HG03432 (cell line): ENCODE measurements at regions not wholly inside any gene's neighbourhood (a gene's known extent, or its start where the extent isn't known, plus 50 kb on each side); places are given as distances from the start of the nearest gene placed in this dataset.

Experiments
- ATAC-seq: cut with Tn5 transposase; IDR thresholded peaks from one replicate; pipeline ENCODE4 v1.9.1; 2021; ENCODE audit warnings: mild to moderate bottlenecking, moderate library complexity; ENCODE audit not compliant: unreplicated experiment

DNA sequence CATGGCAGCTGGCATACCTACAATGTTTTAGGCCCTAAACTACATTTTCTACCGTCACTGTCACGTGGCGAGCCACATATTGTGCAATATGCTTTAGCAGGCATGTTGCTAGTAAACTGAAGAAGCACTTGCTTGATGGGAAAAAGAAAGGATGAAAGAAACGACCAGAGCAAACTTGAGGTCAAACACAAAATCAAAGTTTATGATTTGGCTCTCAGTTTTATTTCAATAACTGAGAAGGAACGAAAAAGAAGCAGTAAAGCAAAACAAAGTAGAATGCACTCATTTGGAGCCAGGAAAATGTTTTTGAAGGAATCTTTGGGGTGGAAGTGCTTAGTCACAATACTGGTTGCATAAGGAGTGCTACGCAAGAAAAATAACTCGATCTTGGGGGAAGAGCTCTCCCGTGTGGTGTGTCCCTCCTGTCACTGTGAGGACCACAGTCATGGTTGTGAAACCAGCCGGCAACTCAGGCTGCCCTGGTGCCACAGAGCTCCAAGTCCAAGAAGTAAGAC, 349.8 kb downstream of the RBM43 start:
- ATAC-seq: no peak

DNA sequence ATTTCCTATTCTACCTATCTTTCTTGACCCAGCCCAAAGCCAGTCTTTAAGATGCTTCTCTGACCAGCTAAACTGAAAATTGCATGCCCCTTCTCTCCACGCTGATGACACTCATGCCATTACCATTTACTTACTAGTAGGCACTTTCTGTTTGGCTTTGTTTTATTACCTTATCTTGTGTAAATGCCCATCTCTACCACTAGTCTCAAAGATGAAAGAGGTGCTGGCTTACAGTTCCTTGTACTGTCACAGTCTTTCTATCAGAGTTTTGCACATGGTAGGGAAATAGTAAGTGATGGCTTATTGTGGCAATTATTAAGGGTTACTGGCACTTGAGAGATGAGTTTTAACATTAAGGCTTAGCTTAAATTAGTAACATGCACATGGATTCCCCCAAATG, 352.1 kb downstream of the RBM43 start:
- no peak for ATAC-seq

DNA sequence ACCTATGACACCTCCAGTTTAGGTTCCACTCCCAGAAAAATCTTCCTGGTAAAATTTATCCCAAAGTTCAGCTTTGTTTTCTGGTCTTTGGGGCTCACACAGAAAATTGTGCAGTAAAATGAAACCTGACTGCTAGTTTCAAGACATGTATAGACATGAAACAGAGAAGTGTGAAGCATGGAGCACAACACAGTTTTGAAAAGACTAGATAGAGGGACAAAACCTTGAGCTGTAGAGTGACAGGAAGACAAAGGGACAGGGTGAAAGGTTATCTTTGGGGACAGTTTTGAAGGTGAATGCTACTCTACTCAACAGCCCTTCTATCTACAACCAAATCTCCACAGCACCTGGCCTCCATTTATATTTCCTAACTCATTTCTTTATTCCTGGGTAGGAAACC, 352.6 kb downstream of the RBM43 start:
- peak; percentile 70 for ATAC-seq

DNA sequence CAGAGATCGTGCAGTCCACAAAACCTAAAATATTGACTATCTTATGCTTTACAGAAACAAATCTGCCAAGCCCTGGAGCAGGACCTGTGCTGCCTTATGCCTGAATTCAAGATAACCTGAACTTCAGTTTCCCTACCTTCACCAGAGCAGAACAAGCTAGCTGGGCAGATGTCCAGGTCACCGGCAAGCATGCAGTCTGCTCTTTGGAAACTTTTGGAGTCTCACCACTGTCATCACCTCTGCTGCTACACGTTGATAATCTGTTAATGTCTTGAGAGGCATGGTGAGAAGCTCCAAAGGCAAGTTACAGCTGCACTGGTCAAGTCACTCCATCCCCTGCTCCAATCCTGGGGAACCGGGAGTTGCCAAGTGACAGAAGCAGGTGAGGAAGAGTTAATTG, 354.2 kb downstream of the RBM43 start:
- no peak for ATAC-seq

DNA sequence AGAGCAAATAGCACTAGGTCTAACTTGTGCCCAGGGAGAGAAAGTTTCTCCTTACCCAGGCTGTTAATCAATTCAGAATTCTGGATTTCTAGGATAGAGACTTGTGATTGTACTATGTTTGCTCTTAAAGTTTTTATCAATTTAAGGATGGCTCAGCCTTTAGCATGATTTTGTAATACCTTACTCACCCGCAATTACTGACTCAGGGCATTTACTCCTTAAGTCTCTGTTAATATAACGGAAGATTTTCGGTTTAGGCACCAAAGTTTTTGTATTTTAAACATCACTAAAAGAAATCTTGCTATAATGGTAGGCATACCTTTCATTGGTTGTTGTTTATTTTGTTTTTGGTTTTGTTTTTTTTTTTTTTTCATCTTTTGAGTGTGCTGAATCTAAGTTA, 358.2 kb downstream of the RBM43 start:
- ATAC-seq: no peak

DNA sequence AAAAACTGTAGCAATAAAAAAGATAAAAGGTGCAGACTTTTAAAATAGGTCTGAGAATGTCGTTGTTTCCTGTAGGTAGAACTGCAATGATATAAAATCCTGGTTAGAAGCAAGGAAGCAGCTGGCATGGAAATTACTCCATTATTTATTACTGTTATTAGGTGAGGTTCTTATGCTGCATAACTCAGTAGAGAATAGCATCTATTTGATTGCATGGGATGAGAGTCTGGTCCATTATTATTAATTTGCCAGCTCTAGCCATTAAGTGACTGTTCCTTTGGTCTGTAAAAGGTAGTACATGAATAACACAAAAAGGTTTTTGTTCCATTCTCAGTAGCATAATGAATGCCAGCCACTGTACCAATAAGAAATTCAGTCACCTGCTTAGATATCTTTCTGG, 358.6 kb downstream of the RBM43 start:
- no peak for ATAC-seq

DNA sequence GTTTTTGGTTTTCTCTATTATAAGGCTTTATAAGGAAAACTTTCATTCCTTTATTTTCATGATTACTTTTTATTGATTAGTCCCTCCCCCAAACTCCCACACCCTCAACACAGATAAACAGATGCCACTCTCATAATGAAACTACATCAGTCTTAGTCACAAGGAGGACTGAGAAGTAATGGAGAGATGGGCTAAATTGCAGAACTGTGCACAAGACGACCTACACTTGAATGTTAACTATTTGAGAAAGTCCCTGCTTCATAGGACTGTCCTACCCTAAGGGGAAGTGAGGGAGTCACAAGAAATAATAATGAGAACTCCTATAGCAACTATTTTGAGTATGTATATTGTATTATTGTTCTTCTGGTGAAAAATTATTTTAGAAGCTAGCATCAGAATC, 360.8 kb downstream of the RBM43 start:
- no peak for ATAC-seq

DNA sequence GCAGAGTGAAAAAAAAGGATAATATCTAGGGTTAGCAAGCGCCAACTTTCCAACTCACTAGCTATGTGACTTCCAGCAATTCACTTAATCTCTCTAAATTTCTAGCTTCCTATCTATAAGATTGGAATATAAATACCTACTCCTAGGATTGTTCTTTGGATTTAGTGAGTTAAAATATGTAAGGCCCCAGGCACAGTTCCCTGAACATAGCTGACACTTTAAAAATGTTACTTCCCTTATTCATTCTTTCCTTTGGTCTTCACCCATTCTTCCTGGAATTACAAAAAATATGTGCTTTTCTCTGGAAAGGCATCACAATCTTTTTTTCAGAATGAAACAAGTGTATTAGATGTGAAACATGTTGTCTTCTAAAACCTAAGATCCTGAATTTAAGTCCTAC, 365.7 kb downstream of the RBM43 start:
- no peak for ATAC-seq

DNA sequence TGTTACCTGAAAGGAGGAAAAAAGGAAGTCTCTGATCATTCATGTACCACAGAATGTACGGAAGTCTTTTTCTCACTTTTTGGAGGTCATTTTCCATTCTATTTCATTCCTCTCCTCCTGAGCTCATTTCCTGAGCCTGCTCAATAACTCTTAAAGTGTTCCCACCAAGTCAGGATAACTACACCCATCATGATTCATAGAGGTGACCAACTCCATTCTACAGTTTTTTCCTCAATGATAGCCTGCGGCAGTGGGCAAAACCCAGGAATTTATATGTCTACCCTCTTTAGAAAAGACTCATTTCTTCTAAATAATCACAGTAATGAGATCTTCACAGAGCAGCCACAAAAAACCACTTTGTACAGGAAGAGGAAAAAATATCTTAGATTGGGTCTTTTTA, 372.5 kb downstream of the RBM43 start:
- no peak for ATAC-seq

DNA sequence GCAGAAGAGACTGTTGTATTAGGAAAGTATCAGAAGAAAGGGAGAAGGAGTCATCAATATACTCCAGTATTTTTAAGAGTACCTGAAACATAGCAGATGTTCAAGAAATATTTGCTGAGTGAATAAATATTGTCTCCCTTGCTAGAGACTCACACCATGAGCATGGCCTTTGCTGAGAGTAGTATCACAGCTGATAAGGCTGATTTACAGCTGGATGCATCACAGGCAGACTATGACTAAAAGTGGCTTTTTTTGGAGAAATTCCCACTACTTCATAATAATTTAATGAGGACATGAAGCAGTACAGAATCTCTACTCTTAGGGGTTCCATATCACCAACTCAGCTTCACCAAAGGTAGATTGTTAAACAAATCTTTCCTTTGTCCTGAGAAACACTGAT, 373.3 kb downstream of the RBM43 start:
- no peak for ATAC-seq

DNA sequence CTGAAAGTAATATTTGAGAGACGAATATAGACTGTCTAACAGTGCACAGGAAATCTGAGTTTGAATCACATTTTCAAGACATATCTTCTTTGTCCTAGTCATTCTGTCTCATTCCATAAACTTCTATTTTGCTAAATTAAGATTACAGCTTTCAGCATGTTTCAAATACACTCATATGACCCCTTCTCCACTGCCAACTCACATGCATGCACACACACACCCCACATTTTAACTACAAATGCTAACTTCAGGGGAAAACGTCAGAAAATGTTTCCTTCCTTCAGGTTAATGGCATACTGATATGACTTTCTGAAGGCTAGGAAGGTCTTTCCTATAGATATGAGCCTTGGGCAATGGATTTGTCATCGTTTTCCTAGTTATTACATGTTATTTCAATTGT, 373.7 kb downstream of the RBM43 start:
- ATAC-seq: no peak

DNA sequence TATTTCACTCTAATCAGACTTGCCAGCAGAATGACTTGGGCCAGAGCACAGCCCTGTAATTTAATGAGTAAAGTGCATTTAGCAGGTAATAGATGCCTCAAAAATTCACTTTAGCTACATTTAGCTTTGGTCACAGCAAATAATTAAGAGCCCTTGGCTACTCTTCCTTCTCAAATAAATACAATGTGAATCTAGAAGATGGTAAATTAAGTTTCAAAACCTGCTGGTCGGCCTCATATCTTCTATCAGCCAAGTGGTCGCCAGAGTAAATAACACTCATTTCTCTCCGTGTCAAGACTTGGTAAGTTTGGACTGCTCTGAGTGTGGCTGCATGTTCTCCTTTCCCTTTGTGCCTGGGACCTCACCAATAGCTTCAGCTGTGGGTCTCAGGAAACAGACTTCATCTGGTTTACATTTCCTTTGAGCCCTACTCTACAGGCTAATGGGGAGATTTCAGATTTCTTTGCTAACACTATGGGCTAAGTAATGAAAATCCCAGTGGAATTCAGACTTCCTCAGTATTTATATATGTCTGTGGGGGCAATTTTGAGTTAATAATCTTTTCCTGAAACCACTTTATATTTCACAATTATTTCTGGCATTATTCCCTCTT, 375.8 kb downstream of the RBM43 start:
- ATAC-seq: no peak

DNA sequence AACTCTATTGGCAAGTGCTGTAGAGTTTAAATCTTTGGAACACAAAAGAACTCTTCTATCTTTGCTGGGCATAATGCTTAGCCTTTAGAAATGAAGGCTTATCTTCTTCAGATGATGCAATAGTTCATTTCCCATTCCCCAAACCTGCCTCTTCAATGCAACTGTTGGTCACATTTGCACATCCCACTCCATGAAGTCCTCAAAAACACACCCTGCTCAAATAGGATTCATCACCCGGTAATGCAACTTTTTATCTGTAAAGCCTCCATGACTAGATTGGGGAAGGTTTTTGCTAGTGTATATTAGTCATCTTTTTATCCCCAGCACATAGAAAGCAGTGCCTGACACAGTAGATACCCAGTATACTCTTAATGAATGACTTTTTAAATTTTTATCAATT, 376.4 kb downstream of the RBM43 start:
- no peak for ATAC-seq

DNA sequence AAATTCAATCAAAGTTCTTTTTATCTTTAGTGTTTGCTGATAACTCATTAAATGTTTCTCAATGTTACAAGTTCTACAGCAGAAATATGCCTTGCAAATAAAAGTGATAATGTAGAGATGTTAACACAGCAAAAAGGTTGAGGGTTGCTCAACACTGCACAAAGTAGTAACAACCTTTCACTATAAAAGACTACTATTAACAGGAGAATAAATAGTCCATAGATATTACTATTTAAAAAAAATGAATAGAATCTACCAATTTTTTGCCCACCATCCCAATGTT, 378.1 kb downstream of the RBM43 start:
- ATAC-seq: no peak

DNA sequence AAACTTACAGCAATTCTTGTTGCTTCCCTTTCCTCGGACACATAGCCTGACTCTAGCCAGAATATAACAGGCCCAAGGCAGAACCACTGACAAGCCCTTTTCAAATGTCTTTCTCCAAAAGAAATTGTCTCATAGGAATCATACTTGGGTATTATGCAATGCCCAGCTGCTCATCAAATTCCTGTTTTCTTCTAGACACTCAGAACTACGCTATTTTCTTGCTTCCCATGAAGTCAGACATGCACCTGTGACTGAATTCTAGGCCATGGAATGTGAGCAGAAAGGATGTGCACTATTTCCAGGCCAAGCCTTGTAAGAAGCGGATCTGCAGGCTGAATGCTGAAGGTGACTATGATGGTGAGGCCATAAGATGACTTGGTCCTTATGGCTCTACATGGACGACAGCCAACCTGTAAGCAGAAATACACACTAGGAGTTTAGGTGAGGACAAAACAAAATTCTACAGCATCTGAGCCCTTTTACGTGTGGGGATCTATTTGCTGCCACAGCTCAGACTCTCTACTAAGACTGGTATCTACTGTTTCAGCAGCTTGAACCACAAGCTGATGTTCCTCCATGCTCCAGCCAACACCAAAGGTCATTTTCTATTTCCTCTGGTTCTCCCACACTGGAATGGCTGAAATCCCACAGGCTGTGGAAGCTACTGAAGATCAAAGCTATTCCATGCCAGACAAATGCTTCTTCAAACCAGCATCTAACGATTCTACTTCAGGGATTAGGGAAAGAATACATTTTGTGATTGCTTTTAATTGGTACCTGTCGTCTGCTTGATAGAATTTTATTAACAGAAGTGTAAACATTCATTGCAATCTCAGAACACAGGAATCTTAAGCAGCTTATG, 378.7 kb downstream of the RBM43 start:
- ATAC-seq: no peak

DNA sequence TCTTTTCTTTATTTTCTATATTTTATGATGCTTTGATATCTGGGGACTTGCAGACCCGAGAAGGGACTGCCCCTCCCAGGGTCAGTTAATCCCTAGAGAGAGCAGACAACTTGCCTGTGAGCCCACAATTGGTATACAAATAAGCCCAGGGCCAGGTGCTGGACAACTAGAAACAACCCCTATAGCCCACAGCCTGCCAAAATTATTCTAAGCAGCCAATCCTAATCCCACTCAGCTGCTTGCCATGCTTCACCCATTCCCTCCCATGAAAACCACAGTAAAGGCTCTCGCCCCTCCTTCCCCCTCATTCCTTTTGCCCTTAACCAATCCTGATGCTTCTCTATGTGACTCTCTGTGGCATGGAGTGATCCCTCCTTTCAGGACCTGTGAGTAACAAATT, 380.7 kb downstream of the RBM43 start:
- no peak for ATAC-seq

DNA sequence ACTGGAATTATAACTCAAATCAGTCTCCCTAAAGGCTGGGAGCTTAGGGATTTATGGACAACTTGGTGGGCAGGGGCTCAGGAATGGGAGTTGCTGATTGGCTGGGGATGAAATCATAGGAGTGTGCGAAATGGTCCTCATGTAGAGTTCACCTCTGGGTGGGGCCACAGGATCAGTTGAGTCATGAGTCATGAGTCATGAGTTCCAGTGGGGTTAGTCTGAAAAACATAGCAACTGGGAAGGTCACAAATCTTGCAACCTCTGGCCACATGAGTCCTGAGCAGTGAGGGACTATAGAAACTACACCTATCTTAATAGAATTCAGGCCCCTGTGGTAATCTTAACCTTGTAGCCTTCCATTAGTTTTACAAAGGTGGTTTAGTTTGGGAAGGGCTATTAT, 383.3 kb downstream of the RBM43 start:
- no peak for ATAC-seq

DNA sequence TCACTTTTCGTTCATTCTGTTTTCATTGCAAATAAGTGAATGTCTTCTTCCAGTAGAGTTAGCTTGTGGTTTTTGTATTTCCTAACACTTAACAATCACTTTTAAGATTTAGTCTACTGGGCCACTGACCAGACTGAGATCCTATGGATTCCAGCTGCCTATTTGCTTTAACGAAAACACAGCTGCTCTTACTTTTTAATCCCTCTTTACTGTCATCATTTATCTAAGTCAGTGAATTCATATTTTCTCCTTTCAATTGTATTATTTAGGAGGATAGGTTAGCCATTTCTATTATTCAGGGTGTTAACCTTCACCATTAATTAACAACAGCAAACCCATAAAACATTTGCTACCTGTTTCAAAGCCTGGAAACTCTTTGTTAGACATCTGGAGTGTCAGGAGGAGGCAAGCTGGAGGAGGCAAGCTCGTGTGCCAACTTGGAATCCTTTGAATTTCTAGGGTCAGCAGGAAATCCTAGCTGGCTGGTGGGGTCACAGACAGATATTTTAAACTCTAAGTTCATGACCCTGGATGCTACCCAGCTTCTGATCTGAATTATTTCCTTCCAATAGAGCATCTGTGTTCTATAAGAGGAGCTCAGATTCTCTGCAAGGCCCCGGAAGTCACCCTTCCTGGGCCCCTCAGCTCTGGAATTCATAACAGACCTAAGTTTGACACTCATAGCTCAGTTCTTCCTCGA, 385.3 kb downstream of the RBM43 start:
- ATAC-seq: no peak

DNA sequence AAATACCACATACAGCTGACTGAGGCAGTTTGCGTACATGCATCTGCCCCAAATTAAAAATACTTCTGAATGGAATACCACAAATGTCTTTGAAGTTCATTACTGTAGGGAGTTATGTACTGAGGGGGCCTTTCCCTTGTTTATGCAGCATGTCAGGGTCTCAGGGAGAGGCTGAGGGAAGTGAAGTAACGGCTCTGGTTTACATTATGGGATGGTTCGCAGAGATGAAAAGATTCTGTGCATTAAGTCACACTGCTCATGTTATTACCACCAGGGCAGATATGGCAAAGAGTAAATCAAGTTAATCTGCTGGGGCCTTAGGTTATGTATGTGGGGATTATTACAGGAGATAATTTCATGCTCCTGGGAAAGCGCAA, 385.9 kb upstream of the RND3 start:
- ATAC-seq: no peak

DNA sequence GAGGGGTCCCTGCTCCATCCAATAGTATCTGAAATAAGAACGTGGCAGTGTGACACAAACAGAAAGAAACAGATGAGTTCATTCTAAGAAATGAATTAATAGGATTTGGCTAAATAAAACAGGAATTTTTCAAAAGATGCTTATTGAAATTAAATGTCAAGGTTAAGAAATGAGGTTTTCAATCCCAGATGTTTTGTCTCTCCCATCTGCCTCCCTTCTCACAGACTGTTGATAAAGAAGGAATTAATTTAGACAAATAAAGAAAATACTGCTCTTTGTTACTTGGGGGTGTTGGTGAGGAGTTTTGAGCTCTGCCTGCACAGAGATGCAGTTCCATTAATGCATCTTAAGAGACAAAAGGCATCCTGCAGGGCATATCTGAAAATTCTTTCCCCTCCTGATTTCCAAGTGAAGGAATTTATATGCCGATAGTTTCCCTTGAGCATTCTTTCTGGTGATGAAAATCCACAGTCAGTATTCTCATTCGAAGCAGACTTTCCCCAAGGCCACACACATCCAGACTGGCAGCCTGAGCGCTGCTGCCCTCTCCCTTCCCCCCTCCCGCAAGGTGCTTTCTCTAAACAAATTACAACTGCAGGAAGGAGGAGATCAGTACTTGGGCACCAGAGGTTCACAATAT, 385.4 kb upstream of the RND3 start:
- ATAC-seq: no peak

DNA sequence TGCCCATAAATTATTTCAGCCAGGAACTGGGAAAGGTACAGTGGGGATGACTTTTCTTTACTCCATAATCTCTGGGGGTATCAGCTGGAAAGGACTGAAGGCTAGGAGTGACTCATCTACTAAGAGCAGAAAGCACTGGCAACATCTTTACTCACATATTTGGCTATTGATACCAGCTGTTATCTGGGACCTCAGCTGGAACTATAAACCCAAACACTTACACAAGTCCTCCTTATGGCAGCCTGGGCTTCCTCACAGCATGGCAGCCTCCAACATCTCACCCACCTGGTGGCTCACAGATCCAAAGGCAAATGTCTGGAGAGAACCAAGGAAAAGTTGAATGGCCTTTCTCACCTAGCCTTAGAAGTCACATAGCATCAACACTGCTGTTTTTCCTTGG, 379.0 kb upstream of the RND3 start:
- ATAC-seq: no peak

DNA sequence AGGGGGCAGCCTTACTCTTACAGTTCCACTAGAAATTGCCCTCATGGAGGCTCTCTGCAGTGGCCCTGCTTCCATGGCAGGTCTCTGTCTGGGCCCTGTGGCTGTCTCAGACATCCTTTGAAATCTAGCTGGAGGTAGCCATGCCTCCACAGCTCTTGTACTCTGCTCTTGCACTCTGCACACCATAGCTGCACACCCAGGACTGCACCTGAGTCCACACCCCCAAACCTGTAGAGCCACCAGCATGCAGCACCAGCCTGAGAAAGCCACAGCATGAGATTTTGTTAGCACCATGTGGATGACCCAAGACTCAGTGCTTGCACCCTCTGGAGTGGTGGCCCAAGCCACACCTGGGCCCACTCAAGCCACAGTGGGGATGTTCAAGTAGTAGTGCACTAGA, 376.2 kb upstream of the RND3 start:
- no peak for ATAC-seq
